H1 (cell line): ENCODE measurements at regions not wholly inside any gene's neighbourhood (a gene's known extent, or its start where the extent isn't known, plus 50 kb on each side); places are given as distances from the start of the nearest gene placed in this dataset.

Experiments used
- EP300 ChIP-seq, 2 experiments: IDR thresholded peaks; 1 replicate in 1 of 2; 2 replicates in 1 of 2; pipeline ENCODE4 v1.6.1; 2011 to 2012; ENCODE audit warnings: low read depth in 2 of 2, low read length in 2 of 2, mild to moderate bottlenecking in 2 of 2, borderline replicate concordance in 1 of 2, inconsistent platforms in 1 of 2, moderate library complexity in 1 of 2
- EZH2 ChIP-seq: fragments of 200-600 bp; sonication (generic); IDR thresholded peaks from 2 replicates; pipeline ENCODE4 v1.7.1; 2012; ENCODE audit warnings: low read depth, mild to moderate bottlenecking, moderate library complexity, low read length, inconsistent platforms; ENCODE audit not compliant: severe bottlenecking
- JUN ChIP-seq: IDR thresholded peaks from 2 replicates; pipeline ENCODE4 v1.6.1; 2011; ENCODE audit warnings: low read depth, mild to moderate bottlenecking, improper control_type of control experiment, low read length
- POLR2A ChIP-seq, 2 experiments: IDR thresholded peaks; 1 replicate in 1 of 2; 2 replicates in 1 of 2; pipeline ENCODE4 v1.6.1; 2011; ENCODE audit warnings: low read depth in 2 of 2, low read length in 2 of 2, mild to moderate bottlenecking in 2 of 2; ENCODE audit errors: control extremely low read depth in 1 of 2
- POLR2AphosphoS5 ChIP-seq: IDR thresholded peaks from 2 replicates; pipeline ENCODE4 v1.6.1; 2011; ENCODE audit warnings: low read depth, low read length
- SIN3A ChIP-seq, 2 experiments: IDR thresholded peaks in 1 of 2; conservative IDR thresholded peaks in 1 of 2; 2 replicates each; pipeline ENCODE4 v1.6.1; 2011 to 2012; ENCODE audit warnings: low read length in 2 of 2, improper control_type of control experiment in 1 of 2, low read depth in 1 of 2, mild to moderate bottlenecking in 1 of 2
- SP1 ChIP-seq: IDR thresholded peaks from 2 replicates; pipeline ENCODE4 v1.6.1; 2011; ENCODE audit warnings: low read depth, low read length
- TAF1 ChIP-seq: IDR thresholded peaks from 2 replicates; pipeline ENCODE4 v1.6.1; 2011; ENCODE audit warnings: mild to moderate bottlenecking, low read depth, low read length
- TEAD4 ChIP-seq: IDR thresholded peaks from 2 replicates; pipeline ENCODE4 v1.6.1; 2012; ENCODE audit warnings: low read depth, low read length, inconsistent platforms, mixed read lengths
- YY1 ChIP-seq: IDR thresholded peaks from 2 replicates; pipeline ENCODE4 v1.6.1; 2011; ENCODE audit warnings: low read depth, mild to moderate bottlenecking, low read length
- TF ChIP-seq, protein P1 (sequence below), 3 experiments: IDR thresholded peaks; 1 replicate in 2 of 3; 2 replicates in 1 of 3; pipeline versions ENCODE4 v1.5.1 to v1.6.1; 2011; ENCODE audit warnings: low read length in 3 of 3, mild to moderate bottlenecking in 3 of 3, inconsistent platforms in 2 of 3, low read depth in 1 of 3, moderate library complexity in 1 of 3; ENCODE audit not compliant: insufficient read depth in 1 of 3; ENCODE audit errors: control extremely low read depth in 1 of 3
- TF ChIP-seq, protein P2 (sequence below): IDR thresholded peaks from 2 replicates; pipeline ENCODE4 v1.6.1; 2011; ENCODE audit warnings: low read length, improper control_type of control experiment
- TF ChIP-seq, protein P3 (sequence below): IDR thresholded peaks from 2 replicates; pipeline ENCODE4 v1.6.1; 2012; ENCODE audit warnings: low read length, inconsistent platforms
- TF ChIP-seq, protein P4 (sequence below): IDR thresholded peaks from 2 replicates; pipeline ENCODE4 v1.6.1; 2012; ENCODE audit warnings: inconsistent platforms

DNA sequence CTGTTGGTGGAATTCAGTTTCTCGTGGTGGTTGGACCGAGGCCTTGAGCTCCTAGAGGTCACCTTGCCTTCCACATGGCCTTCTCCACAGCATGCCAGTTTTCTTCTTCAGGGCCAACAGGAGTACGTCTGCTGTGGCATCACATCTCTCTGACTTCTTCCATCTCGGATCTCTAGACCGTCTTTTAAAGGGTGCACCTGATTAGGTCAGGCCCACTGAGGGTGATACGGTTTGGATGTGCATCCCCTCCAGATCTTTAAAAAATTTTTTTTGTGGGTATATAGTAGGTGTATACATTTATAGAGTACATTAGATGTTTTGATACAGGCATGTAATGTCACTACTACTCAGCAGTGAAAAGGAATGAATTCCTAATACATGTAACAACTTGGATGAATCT, 58.3 kb upstream of the BRD7 start:
- TF ChIP-seq EZH2 (no peak), TEAD4 (no peak), POLR2AphosphoS5 (no peak), YY1 (no peak), TAF1 (no peak), POLR2A (IDR thresholded peaks at IDR 0.05; ENCODE audit: control extremely low read depth in 1 of 2, low read depth in 2 of 2, low read length in 2 of 2) (no peak), EP300 (IDR thresholded peaks at IDR 0.05; ENCODE audit: borderline replicate concordance in 1 of 2, low read depth in 2 of 2, low read length in 2 of 2) (no peak), JUN (no peak), SP1 (no peak), SIN3A (conservative IDR thresholded peaks at IDR 0.05 in 1 of 2, IDR thresholded peaks at IDR 0.05 in 1 of 2; ENCODE audit: low read depth in 1 of 2, low read length in 2 of 2) (no peak)
- TF ChIP-seq, protein P1, sequence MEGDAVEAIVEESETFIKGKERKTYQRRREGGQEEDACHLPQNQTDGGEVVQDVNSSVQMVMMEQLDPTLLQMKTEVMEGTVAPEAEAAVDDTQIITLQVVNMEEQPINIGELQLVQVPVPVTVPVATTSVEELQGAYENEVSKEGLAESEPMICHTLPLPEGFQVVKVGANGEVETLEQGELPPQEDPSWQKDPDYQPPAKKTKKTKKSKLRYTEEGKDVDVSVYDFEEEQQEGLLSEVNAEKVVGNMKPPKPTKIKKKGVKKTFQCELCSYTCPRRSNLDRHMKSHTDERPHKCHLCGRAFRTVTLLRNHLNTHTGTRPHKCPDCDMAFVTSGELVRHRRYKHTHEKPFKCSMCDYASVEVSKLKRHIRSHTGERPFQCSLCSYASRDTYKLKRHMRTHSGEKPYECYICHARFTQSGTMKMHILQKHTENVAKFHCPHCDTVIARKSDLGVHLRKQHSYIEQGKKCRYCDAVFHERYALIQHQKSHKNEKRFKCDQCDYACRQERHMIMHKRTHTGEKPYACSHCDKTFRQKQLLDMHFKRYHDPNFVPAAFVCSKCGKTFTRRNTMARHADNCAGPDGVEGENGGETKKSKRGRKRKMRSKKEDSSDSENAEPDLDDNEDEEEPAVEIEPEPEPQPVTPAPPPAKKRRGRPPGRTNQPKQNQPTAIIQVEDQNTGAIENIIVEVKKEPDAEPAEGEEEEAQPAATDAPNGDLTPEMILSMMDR (IDR thresholded peaks at IDR 0.05; ENCODE audit: control extremely low read depth in 1 of 3, insufficient read depth in 1 of 3, low read depth in 1 of 3, low read length in 3 of 3) = no peak
- TF ChIP-seq, protein P2, sequence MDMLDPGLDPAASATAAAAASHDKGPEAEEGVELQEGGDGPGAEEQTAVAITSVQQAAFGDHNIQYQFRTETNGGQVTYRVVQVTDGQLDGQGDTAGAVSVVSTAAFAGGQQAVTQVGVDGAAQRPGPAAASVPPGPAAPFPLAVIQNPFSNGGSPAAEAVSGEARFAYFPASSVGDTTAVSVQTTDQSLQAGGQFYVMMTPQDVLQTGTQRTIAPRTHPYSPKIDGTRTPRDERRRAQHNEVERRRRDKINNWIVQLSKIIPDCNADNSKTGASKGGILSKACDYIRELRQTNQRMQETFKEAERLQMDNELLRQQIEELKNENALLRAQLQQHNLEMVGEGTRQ = no peak
- TF ChIP-seq, protein P3, sequence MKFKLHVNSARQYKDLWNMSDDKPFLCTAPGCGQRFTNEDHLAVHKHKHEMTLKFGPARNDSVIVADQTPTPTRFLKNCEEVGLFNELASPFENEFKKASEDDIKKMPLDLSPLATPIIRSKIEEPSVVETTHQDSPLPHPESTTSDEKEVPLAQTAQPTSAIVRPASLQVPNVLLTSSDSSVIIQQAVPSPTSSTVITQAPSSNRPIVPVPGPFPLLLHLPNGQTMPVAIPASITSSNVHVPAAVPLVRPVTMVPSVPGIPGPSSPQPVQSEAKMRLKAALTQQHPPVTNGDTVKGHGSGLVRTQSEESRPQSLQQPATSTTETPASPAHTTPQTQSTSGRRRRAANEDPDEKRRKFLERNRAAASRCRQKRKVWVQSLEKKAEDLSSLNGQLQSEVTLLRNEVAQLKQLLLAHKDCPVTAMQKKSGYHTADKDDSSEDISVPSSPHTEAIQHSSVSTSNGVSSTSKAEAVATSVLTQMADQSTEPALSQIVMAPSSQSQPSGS = no peak
- TF ChIP-seq, protein P4, sequence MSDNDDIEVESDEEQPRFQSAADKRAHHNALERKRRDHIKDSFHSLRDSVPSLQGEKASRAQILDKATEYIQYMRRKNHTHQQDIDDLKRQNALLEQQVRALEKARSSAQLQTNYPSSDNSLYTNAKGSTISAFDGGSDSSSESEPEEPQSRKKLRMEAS = no peak
